Mammary epithelial cell (primary cell): ENCODE measurements at regions not wholly inside any gene's neighbourhood (a gene's known extent, or its start where the extent isn't known, plus 50 kb on each side); places are given as distances from the start of the nearest gene placed in this dataset.

ENCODE experiments used
- CTCF ChIP-seq, 2 donors: IDR thresholded peaks in 1 of 2; conservative IDR thresholded peaks in 1 of 2; 2 replicates each; pipeline ENCODE4 v1.5.1; 2011 to 2012; ENCODE audit warnings: inconsistent platforms in 2 of 2, low read length in 2 of 2, mild to moderate bottlenecking in 2 of 2, control low read depth in 1 of 2, low read depth in 1 of 2; ENCODE audit not compliant: insufficient read depth in 1 of 2; ENCODE audit errors: extremely low read depth in 1 of 2
- EZH2 ChIP-seq: IDR thresholded peaks from 2 replicates; pipeline ENCODE4 v1.6.1; 2012; ENCODE audit warnings: low read length, inconsistent platforms, borderline replicate concordance

- TF ChIP-seq CTCF (conservative IDR thresholded peaks at IDR 0.05 in 1 of 2, IDR thresholded peaks at IDR 0.05 in 1 of 2; ENCODE audit: extremely low read depth in 1 of 2, insufficient read depth in 1 of 2, low read depth in 1 of 2, low read length in 2 of 2) (no peak), EZH2 (no peak)
Observed at GRCh38 chr14:78086342-78086741, 83.8 kb upstream of the NRXN3 start.
